GM23248 (cell line): ENCODE measurements at regions not wholly inside any gene's neighbourhood (a gene's known extent, or its start where the extent isn't known, plus 50 kb on each side); places are given as distances from the start of the nearest gene placed in this dataset.

Experiments used
- EZH2 ChIP-seq: fragments of 200-600 bp; sonication (generic); IDR thresholded peaks from 2 replicates; pipeline ENCODE4 v1.6.1; 2018; ENCODE audit warnings: antibody characterized with exemption, mild to moderate bottlenecking; ENCODE audit not compliant: insufficient read depth, poor library complexity, severe bottlenecking
- EZH2phosphoT487 ChIP-seq: fragments of 200-600 bp; sonication (generic); IDR thresholded peaks from 2 replicates; pipeline ENCODE4 v1.6.1; 2018; ENCODE audit warnings: antibody characterized with exemption, moderate library complexity, mild to moderate bottlenecking, low read depth; ENCODE audit not compliant: insufficient read depth

DNA sequence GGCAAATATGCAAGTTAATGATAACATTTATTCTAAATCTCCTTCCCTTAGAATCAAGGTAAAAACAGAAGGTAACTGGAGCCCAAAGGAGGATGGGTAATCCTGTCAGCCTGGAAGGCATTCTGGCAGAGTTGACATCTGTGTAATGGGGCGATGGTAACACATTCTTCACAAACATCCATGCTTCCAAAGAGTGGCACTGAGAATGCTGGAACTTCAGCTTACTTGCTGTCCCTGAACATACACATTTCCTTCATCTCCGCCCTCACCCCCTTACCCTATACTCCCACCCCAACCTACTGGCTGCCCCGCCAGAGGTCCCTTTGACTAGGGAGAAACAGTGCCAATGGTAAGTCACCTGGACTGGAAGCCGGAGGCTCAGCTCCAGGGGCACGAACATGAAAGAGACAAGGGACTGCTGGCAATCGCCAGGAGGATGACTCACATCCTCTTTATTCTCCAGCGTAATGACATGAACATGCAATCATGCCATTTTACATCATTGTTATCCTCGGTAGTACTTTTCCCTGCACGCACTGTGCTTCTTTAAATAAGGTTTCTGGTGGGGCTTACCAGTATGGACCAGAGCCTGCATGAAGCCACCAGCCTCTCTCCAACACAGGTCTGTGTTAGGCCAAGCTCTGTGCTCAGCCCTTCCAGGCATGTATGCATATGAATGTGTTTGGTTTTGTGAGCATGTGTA lies 694.2 kb upstream of the TENM3 start:
- TF ChIP-seq EZH2 (no peak), EZH2phosphoT487 (no peak)
